ENCODE measurements at regions not wholly inside any gene's neighbourhood (a gene's known extent, or its start where the extent isn't known, plus 50 kb on each side); places are given as distances from the start of the nearest gene placed in this dataset.

DNA sequence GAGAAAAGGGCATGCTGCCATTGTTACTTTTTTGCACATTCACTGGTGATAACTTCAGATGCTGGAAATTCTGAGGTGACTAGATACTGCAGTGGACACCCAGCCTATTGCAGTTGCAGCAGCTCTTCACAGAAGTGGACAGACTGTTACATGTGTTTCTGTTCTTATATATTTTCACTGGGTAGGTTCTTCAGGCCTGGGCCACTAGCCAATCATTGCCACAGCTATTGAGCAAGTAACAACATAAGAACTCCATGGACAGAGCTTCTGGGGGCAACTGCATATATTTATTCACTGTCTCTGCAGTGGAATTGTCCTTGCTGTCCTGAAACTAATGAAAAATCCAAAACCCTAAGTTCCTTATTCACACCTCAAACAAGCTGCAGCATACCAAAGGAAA, 938.6 kb upstream of the AMELY start:
- no peak for DNase-seq
- Histone ChIP-seq H3K27me3 (no peaks in the 10 kb centered on the region), H3K9me3 (no peaks in the 10 kb centered on the region), H3K36me3 (no peaks in the 10 kb centered on the region), H3K4me3 (no peak overlapping the region), H3K27ac (no peak overlapping the region), H3K4me1 (no peaks in the 10 kb centered on the region)
- intact Hi-C loops (cut with DNase I; ENCODE audit: low total_unique reads) (no loop called here), in situ Hi-C loops (cut with MboI; ENCODE audit: low sequenced_read_pairs in 4 of 4) (no loop called here)
- no peak for ATAC-seq
- TF ChIP-seq, protein P1, sequence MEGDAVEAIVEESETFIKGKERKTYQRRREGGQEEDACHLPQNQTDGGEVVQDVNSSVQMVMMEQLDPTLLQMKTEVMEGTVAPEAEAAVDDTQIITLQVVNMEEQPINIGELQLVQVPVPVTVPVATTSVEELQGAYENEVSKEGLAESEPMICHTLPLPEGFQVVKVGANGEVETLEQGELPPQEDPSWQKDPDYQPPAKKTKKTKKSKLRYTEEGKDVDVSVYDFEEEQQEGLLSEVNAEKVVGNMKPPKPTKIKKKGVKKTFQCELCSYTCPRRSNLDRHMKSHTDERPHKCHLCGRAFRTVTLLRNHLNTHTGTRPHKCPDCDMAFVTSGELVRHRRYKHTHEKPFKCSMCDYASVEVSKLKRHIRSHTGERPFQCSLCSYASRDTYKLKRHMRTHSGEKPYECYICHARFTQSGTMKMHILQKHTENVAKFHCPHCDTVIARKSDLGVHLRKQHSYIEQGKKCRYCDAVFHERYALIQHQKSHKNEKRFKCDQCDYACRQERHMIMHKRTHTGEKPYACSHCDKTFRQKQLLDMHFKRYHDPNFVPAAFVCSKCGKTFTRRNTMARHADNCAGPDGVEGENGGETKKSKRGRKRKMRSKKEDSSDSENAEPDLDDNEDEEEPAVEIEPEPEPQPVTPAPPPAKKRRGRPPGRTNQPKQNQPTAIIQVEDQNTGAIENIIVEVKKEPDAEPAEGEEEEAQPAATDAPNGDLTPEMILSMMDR (IDR thresholded peaks at IDR 0.05 in 4 of 5, conservative IDR thresholded peaks at IDR 0.05 in 1 of 5): no peak
- no peak for TF ChIP-seq POLR2A (IDR thresholded peaks at IDR 0.05)

DNA sequence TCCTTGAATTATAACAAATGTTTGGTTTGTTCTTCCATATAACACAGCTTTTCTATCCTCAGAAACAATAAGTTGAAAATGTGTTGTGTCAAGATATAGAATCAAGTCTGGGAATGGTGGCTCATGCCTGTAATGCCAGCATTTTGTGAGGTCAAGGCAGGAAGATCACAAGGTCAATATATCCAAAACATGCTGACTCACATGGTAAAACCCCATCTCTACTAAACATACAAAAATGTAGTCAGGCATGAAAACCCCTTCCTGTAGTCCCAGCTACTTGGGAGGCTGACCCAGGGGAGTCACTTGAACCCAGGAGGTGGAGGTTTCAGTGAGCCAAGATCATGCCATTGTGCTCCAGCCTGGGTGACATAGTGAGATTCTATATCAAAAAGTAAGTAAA, 934.2 kb upstream of the AMELY start:
- Histone ChIP-seq H3K36me3 (no peaks in the 10 kb centered on the region), H3K27ac (no peak overlapping the region), H3K27me3 (no peaks in the 10 kb centered on the region), H3K9me3 (no peaks in the 10 kb centered on the region), H3K4me3 (no peak overlapping the region), H3K4me1 (no peaks in the 10 kb centered on the region)
- intact Hi-C loops (cut with DNase I; ENCODE audit: low total_unique reads): no loop called here
- in situ Hi-C loops (cut with MboI; ENCODE audit: low sequenced_read_pairs in 4 of 4): no loop called here
- no peak for DNase-seq
- TF ChIP-seq, protein P1 (IDR thresholded peaks at IDR 0.05 in 4 of 5, conservative IDR thresholded peaks at IDR 0.05 in 1 of 5): no peak
- TF ChIP-seq POLR2A (IDR thresholded peaks at IDR 0.05): no peak
- ATAC-seq: no peak

DNA sequence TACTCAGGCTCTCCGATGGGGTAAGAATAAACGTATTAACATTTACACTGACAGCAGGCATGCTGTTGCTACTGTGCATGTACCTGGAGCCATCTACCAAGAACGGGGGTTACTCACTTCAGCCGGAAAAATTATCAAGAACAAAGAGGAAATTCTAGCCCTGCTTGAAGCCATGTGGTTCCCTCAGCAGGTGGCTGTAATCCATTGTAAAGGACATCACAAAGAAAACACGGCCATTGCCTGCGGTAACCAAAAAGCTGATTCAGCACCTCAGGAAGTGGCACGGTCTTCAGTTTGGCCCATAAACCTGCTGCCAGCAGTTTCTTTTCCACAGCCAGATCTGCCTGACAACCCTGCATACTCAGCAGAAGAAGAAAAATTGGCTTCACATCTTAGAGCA, 925.5 kb upstream of the AMELY start:
- intact Hi-C loops (cut with DNase I; ENCODE audit: low total_unique reads) (no loop called here), in situ Hi-C loops (cut with MboI; ENCODE audit: low sequenced_read_pairs in 4 of 4) (no loop called here)
- Histone ChIP-seq H3K27me3 (no peaks in the 10 kb centered on the region), H3K4me3 (no peak overlapping the region), H3K9me3 (no peaks in the 10 kb centered on the region), H3K27ac (no peak overlapping the region), H3K36me3 (no peaks in the 10 kb centered on the region), H3K4me1 (no peaks in the 10 kb centered on the region)
- DNase-seq (no peak), ATAC-seq (no peak)
- TF ChIP-seq, protein P1 (IDR thresholded peaks at IDR 0.05 in 4 of 5, conservative IDR thresholded peaks at IDR 0.05 in 1 of 5): no peak
- no peak for TF ChIP-seq POLR2A (IDR thresholded peaks at IDR 0.05)

DNA sequence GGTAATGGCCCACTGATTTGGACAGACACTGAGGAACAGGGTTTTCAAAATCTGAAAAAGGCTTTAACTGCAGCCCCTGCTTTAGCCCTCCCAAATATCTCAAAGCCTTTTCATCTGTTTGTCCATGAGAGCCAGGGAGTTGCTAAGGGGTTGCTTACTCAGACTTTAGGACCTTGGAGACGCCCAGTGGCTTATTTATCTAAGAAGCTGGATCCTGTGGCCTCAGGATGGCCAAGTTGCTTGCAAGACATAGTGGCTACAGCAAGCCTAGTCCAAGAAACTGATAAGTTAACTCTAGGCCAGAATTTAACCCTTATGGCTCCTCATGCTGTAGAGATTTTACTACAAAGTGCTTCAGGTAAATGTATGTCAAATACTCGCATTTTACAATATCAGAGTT, 924.8 kb upstream of the AMELY start:
- no peak overlapping the region for H3K4me3 ChIP-seq
- DNase-seq (no peak), ATAC-seq (no peak)
- in situ Hi-C loops (cut with MboI; ENCODE audit: low sequenced_read_pairs in 4 of 4) (no loop called here), intact Hi-C loops (cut with DNase I; ENCODE audit: low total_unique reads) (no loop called here)
- no peak for TF ChIP-seq POLR2A (IDR thresholded peaks at IDR 0.05)
- TF ChIP-seq, protein P1 (IDR thresholded peaks at IDR 0.05 in 4 of 5, conservative IDR thresholded peaks at IDR 0.05 in 1 of 5): no peak
- no peaks in the 10 kb centered on the region for H3K4me1 ChIP-seq
- H3K9me3 ChIP-seq: no peaks in the 10 kb centered on the region
- no peaks in the 10 kb centered on the region for H3K36me3 ChIP-seq
- H3K27me3 ChIP-seq: no peaks in the 10 kb centered on the region
- H3K27ac ChIP-seq: no peak overlapping the region

DNA sequence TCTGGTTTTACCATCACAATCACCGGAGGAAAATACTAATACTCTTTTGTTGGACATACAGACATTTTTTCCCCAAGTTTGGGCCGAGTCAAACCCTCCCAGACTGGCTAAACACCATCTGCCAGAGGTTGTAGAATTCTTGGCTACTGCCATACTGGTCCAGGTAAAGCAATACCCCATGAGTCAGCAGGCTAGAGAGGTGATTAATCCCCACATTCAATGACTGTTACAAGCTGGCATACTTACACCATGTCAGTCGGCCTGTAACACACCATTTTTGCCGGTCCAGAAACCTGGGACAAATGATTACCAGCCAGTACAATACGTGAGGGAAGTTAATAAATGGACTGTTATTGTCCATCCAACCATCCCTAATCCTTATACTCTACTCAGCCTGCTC, 923.9 kb upstream of the AMELY start:
- H3K27ac ChIP-seq: no peak overlapping the region
- TF ChIP-seq, protein P1 (IDR thresholded peaks at IDR 0.05 in 4 of 5, conservative IDR thresholded peaks at IDR 0.05 in 1 of 5): no peak
- no peak for TF ChIP-seq POLR2A (IDR thresholded peaks at IDR 0.05)
- in situ Hi-C loops (cut with MboI; ENCODE audit: low sequenced_read_pairs in 4 of 4): no loop called here
- DNase-seq (no peak), ATAC-seq (no peak)
- no peaks in the 10 kb centered on the region for H3K36me3 ChIP-seq
- H3K9me3 ChIP-seq: no peaks in the 10 kb centered on the region
- intact Hi-C loops (cut with DNase I; ENCODE audit: low total_unique reads): no loop called here
- no peak overlapping the region for H3K4me3 ChIP-seq
- no peaks in the 10 kb centered on the region for H3K4me1 ChIP-seq
- H3K27me3 ChIP-seq: no peaks in the 10 kb centered on the region

Measured in gastrocnemius medialis (tissue), 4 donors.